Sigmoid colon (tissue), 4 donors: ENCODE measurements at regions not wholly inside any gene's neighbourhood (a gene's known extent, or its start where the extent isn't known, plus 50 kb on each side); places are given as distances from the start of the nearest gene placed in this dataset.

Experiments used
- CTCF ChIP-seq, 4 experiments: fragments of 450-650 bp in 3 of 4; fragments of 200-600 bp in 1 of 4; IDR thresholded peaks; one replicate each; pipeline ENCODE4 v1.5.1; 2016 to 2019; ENCODE audit warnings: antibody characterized with exemption in 4 of 4, mild to moderate bottlenecking in 3 of 4, moderate library complexity in 2 of 4
- EP300 ChIP-seq, 4 donors: sonication (generic); formaldehyde crosslinking; IDR thresholded peaks; one replicate each; pipeline ENCODE4 v1.6.1; 2017; ENCODE audit warnings: antibody characterized with exemption in 4 of 4
- POLR2A ChIP-seq, 2 donors: fragments of 450-650 bp; IDR thresholded peaks; one replicate each; pipeline ENCODE4 v1.6.1; 2016; ENCODE audit warnings: antibody characterized with exemption in 2 of 2, mild to moderate bottlenecking in 2 of 2, moderate library complexity in 2 of 2
- POLR2AphosphoS5 ChIP-seq, 4 donors: sonication (generic); formaldehyde crosslinking; IDR thresholded peaks; one replicate each; pipeline ENCODE4 v1.6.1; 2017; ENCODE audit warnings: antibody characterized with exemption in 4 of 4

GRCh38 chr5:68547056-68547455, 331.5 kb downstream of the PIK3R1 start:
- TF ChIP-seq POLR2A (IDR thresholded peaks at IDR 0.05): no peak
- TF ChIP-seq CTCF (IDR thresholded peaks at IDR 0.05): no peak
- no peak for TF ChIP-seq POLR2AphosphoS5 (IDR thresholded peaks at IDR 0.05)
- TF ChIP-seq EP300 (IDR thresholded peaks at IDR 0.05): no peak
